HEK293 (cell line): ENCODE measurements at regions not wholly inside any gene's neighbourhood (a gene's known extent, or its start where the extent isn't known, plus 50 kb on each side); places are given as distances from the start of the nearest gene placed in this dataset.
"Not testable (repeated sequence)": the region's sequence is repeated elsewhere in the genome, so short reads cannot be mapped to it uniquely, and the experiment has no call there.

ENCODE experiments used
- CTCF ChIA-PET: fragments of 350-600 bp; formaldehyde crosslinking; extraction: SDS; loops from one replicate; lab custom pipeline; 2021; ENCODE audit warnings: antibody characterized with exemption; lab: Yijun Ruan, JAX
- POLR2A ChIA-PET: fragments of 300-600 bp; formaldehyde crosslinking; extraction: SDS; loops from one replicate; lab custom pipeline; 2020; ENCODE audit warnings: antibody characterized with exemption, inconsistent platforms; lab: Yijun Ruan, JAX
- H3K27ac ChIP-seq: fragments of 200-500 bp; sonication (Bioruptor generic); 2 replicates; pipeline ENCODE4 v1.5.1; 2014; ENCODE audit warnings: low read depth, low read length, control low read depth, inconsistent platforms; ENCODE audit errors: extremely low read depth
- H3K36me3 ChIP-seq, 2 experiments: fragments of 200-500 bp in 1 of 2; sonication (Bioruptor generic) in 1 of 2; 1 replicate in 1 of 2; 2 replicates in 1 of 2; pipeline ENCODE4 v1.5.1; 2014 to 2017; ENCODE audit warnings: inconsistent platforms in 2 of 2, low read length in 2 of 2; ENCODE audit not compliant: control insufficient read depth in 2 of 2, insufficient read depth in 1 of 2
- H3K4me1 ChIP-seq: fragments of 200-500 bp; sonication (Bioruptor generic); 2 replicates; pipeline ENCODE4 v1.5.1; 2014; ENCODE audit warnings: mild to moderate bottlenecking, low read length, inconsistent platforms; ENCODE audit not compliant: control insufficient read depth, insufficient read depth
- H3K4me3 ChIP-seq: 2 replicates; pipeline ENCODE4 v1.5.1; 2011; ENCODE audit warnings: low read depth, mild to moderate bottlenecking, control low read depth, low read length, moderate library complexity
- H3K9me3 ChIP-seq: fragments of 200-500 bp; sonication (Bioruptor generic); 2 replicates; pipeline ENCODE4 v1.5.1; 2014; ENCODE audit warnings: low read depth, low read length, inconsistent platforms; ENCODE audit not compliant: control insufficient read depth, insufficient read depth
- ZFP37 ChIP-seq: fragments of 450-650 bp; formaldehyde crosslinking; IDR thresholded peaks from 2 replicates; pipeline ENCODE4 v1.5.1; 2016; ENCODE audit warnings: missing biosample characterization, missing genetic modification characterization
- ZNF138 ChIP-seq: fragments of 450-650 bp; formaldehyde crosslinking; IDR thresholded peaks from 2 replicates; pipeline ENCODE4 v1.5.1; 2016; ENCODE audit warnings: missing biosample characterization, missing genetic modification characterization, borderline replicate concordance
- ZNF362 ChIP-seq: fragments of 450-650 bp; formaldehyde crosslinking; IDR thresholded peaks from 2 replicates; pipeline ENCODE4 v1.5.1; 2016; ENCODE audit warnings: missing biosample characterization, missing genetic modification characterization
- ZNF404 ChIP-seq: fragments of 450-650 bp; formaldehyde crosslinking; IDR thresholded peaks from 2 replicates; pipeline ENCODE4 v1.5.1; 2017; ENCODE audit warnings: missing biosample characterization, missing genetic modification characterization
- ZNF426 ChIP-seq: fragments of 450-650 bp; formaldehyde crosslinking; IDR thresholded peaks from 2 replicates; pipeline ENCODE4 v1.5.1; 2017; ENCODE audit warnings: missing biosample characterization, missing genetic modification characterization, mild to moderate bottlenecking, inconsistent platforms, moderate library complexity
- ZNF549 ChIP-seq: fragments of 450-650 bp; IDR thresholded peaks from 2 replicates; pipeline ENCODE4 v1.5.1; 2018; ENCODE audit warnings: missing biosample characterization, missing genetic modification characterization, mild to moderate bottlenecking, inconsistent platforms, moderate library complexity
- ZNF585B ChIP-seq: fragments of 450-650 bp; formaldehyde crosslinking; IDR thresholded peaks from 2 replicates; pipeline ENCODE4 v1.5.1; 2016; ENCODE audit warnings: missing biosample characterization, missing genetic modification characterization
- ZNF621 ChIP-seq: fragments of 450-650 bp; formaldehyde crosslinking; IDR thresholded peaks from 2 replicates; pipeline ENCODE4 v1.5.1; 2017; ENCODE audit warnings: missing biosample characterization, missing genetic modification characterization
- ZNF629 ChIP-seq: fragments of 450-650 bp; formaldehyde crosslinking; IDR thresholded peaks from 2 replicates; pipeline ENCODE4 v1.5.1; 2017; ENCODE audit warnings: missing biosample characterization, missing genetic modification characterization
- ZNF677 ChIP-seq: fragments of 450-650 bp; IDR thresholded peaks from 2 replicates; pipeline ENCODE4 v1.5.0; 2018; ENCODE audit warnings: missing biosample characterization, mild to moderate bottlenecking, missing genetic modification characterization, moderate library complexity
- ZNF692 ChIP-seq: fragments of 450-650 bp; formaldehyde crosslinking; IDR thresholded peaks from 2 replicates; pipeline ENCODE4 v1.5.1; 2016; ENCODE audit warnings: missing biosample characterization, missing genetic modification characterization
- ZNF701 ChIP-seq: fragments of 450-650 bp; formaldehyde crosslinking; IDR thresholded peaks from 2 replicates; pipeline ENCODE4 v1.5.1; 2016; ENCODE audit warnings: missing biosample characterization, missing genetic modification characterization
- ZSCAN16 ChIP-seq: fragments of 450-650 bp; formaldehyde crosslinking; IDR thresholded peaks from 2 replicates; pipeline ENCODE4 v1.5.1; 2016; ENCODE audit warnings: missing biosample characterization, missing genetic modification characterization
- TF ChIP-seq, protein P1 (sequence below): fragments of 450-650 bp; formaldehyde crosslinking; IDR thresholded peaks from 2 replicates; pipeline ENCODE4 v1.5.1; 2016; ENCODE audit warnings: missing biosample characterization, missing genetic modification characterization
- TF ChIP-seq, protein P2 (sequence below): fragments of 450-650 bp; formaldehyde crosslinking; IDR thresholded peaks from 2 replicates; pipeline ENCODE4 v1.5.1; 2016; ENCODE audit warnings: missing biosample characterization, missing genetic modification characterization
- TF ChIP-seq, protein P3 (sequence below): fragments of 450-650 bp; formaldehyde crosslinking; conservative IDR thresholded peaks from 2 replicates; pipeline ENCODE4 v1.5.1; 2016; ENCODE audit warnings: low read depth, missing biosample characterization, missing genetic modification characterization

GRCh38 chr7:90064370-90064769, 89.9 kb upstream of the STEAP1 start (continued):
- TF ChIP-seq, protein P1, sequence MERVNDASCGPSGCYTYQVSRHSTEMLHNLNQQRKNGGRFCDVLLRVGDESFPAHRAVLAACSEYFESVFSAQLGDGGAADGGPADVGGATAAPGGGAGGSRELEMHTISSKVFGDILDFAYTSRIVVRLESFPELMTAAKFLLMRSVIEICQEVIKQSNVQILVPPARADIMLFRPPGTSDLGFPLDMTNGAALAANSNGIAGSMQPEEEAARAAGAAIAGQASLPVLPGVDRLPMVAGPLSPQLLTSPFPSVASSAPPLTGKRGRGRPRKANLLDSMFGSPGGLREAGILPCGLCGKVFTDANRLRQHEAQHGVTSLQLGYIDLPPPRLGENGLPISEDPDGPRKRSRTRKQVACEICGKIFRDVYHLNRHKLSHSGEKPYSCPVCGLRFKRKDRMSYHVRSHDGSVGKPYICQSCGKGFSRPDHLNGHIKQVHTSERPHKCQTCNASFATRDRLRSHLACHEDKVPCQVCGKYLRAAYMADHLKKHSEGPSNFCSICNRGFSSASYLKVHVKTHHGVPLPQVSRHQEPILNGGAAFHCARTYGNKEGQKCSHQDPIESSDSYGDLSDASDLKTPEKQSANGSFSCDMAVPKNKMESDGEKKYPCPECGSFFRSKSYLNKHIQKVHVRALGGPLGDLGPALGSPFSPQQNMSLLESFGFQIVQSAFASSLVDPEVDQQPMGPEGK (tag by site-specific recombination), result no peak
- no peak for TF ChIP-seq ZSCAN16 (tag by site-specific recombination)
- TF ChIP-seq ZNF426, result no peak
- TF ChIP-seq ZNF692 (tag by site-specific recombination), result no peak

DNA sequence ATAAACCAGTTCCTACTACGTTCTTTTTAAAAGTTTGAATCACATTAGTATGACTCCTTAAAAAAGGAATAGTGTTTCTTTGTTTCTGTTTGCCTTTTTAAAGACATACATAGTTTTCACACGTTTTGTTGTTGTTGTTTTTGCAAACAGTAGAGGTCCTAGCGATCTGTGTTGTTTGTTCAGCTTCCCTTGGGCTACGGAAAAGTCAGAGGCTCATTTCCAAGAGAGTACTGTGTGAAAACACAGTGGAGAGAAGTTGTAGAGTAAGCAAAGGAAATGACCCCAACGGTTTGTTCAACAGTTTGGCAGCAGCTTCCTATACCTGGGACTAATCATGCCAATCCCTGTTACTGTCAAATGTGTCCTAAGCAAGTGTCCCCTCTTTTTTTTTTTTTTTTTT, 87.1 kb upstream of the STEAP1 start:
- no peak overlapping the region for H3K4me3 ChIP-seq
- H3K4me1 ChIP-seq, result no peaks in the 10 kb centered on the region
- no peak overlapping the region for H3K27ac ChIP-seq
- H3K36me3 ChIP-seq, result no peaks in the 10 kb centered on the region
- H3K9me3 ChIP-seq, result no peaks in the 10 kb centered on the region
- CTCF ChIA-PET, result no interaction called here
- POLR2A ChIA-PET, result no interaction called here
- TF ChIP-seq ZNF701 (no peak), ZNF621 (tag by site-specific recombination) (no peak), ZNF426 (no peak)
- TF ChIP-seq, protein P2, sequence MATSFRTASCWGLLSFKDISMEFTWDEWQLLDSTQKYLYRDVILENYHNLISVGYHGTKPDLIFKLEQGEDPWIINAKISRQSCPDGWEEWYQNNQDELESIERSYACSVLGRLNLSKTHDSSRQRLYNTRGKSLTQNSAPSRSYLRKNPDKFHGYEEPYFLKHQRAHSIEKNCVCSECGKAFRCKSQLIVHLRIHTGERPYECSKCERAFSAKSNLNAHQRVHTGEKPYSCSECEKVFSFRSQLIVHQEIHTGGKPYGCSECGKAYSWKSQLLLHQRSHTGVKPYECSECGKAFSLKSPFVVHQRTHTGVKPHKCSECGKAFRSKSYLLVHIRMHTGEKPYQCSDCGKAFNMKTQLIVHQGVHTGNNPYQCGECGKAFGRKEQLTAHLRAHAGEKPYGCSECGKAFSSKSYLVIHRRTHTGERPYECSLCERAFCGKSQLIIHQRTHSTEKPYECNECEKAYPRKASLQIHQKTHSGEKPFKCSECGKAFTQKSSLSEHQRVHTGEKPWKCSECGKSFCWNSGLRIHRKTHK (tag by site-specific recombination), result no peak

GRCh38 chr7:90070238-90070637, 84.0 kb upstream of the STEAP1 start:
- H3K27ac ChIP-seq, H3K9me3 ChIP-seq, H3K4me3 ChIP-seq, CTCF ChIA-PET, POLR2A ChIA-PET, H3K36me3 ChIP-seq, H3K4me1 ChIP-seq: not testable (repeated sequence)

DNA sequence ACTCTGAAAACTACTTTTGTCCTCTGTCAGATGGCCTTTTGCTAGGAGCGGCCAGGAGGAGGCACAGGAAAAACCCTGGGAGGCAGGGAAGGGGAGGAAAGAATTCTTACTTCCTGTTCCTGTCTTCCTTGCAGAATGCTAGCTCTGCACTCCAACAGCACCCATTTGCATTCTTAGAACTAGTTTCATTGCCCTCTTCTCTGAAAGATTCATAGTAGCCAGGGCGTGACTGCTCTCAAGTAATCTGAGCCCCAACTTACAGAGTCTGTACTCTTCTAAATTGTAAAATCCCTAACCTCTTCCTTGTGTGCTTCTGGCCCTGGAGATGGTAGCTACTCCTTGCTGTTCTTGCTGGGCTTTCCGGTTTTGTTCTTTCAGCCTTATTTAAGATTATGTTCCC, 75.3 kb upstream of the STEAP1 start:
- Histone ChIP-seq H3K4me3 (no peak overlapping the region), H3K9me3 (no peaks in the 10 kb centered on the region), H3K27ac (no peak overlapping the region), H3K36me3 (no peaks in the 10 kb centered on the region), H3K4me1 (no peaks in the 10 kb centered on the region)
- TF ChIP-seq ZNF549 (tag by site-specific recombination), result no peak
- POLR2A ChIA-PET, result no interaction called here
- CTCF ChIA-PET, result no interaction called here

DNA sequence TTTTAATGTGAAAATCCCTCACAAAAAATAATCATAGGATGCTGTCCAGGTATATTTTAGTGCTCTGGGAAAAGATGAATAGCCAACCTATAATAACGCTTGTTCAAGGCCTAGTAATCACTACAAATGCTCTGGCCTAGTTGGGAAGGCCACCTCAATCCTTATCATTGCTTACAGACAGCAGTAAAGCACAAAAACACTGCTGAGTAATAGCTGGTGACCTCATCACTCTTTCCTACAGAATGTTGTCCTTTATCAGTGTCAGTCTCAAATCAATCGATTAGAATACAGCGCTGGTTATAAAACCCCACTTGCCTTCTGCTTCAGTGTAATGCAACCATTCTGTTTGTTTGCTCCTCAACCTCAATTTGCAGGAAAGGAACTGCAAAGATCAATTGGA, 72.6 kb upstream of the STEAP1 start:
- no peaks in the 10 kb centered on the region for H3K36me3 ChIP-seq
- POLR2A ChIA-PET, result no interaction called here
- no peaks in the 10 kb centered on the region for H3K9me3 ChIP-seq
- no peak overlapping the region for H3K27ac ChIP-seq
- H3K4me3 ChIP-seq, result no peak overlapping the region
- H3K4me1 ChIP-seq, result no peaks in the 10 kb centered on the region
- CTCF ChIA-PET, result no interaction called here
- TF ChIP-seq ZNF585B (tag by site-specific recombination) (no peak), ZNF629 (tag by site-specific recombination) (no peak), ZNF677 (tag by site-specific recombination) (no peak), ZNF362 (tag by site-specific recombination) (no peak), ZFP37 (tag by site-specific recombination) (no peak), ZNF138 (tag by site-specific recombination) (no peak), ZNF404 (tag by site-specific recombination) (no peak)
- TF ChIP-seq, protein P3, sequence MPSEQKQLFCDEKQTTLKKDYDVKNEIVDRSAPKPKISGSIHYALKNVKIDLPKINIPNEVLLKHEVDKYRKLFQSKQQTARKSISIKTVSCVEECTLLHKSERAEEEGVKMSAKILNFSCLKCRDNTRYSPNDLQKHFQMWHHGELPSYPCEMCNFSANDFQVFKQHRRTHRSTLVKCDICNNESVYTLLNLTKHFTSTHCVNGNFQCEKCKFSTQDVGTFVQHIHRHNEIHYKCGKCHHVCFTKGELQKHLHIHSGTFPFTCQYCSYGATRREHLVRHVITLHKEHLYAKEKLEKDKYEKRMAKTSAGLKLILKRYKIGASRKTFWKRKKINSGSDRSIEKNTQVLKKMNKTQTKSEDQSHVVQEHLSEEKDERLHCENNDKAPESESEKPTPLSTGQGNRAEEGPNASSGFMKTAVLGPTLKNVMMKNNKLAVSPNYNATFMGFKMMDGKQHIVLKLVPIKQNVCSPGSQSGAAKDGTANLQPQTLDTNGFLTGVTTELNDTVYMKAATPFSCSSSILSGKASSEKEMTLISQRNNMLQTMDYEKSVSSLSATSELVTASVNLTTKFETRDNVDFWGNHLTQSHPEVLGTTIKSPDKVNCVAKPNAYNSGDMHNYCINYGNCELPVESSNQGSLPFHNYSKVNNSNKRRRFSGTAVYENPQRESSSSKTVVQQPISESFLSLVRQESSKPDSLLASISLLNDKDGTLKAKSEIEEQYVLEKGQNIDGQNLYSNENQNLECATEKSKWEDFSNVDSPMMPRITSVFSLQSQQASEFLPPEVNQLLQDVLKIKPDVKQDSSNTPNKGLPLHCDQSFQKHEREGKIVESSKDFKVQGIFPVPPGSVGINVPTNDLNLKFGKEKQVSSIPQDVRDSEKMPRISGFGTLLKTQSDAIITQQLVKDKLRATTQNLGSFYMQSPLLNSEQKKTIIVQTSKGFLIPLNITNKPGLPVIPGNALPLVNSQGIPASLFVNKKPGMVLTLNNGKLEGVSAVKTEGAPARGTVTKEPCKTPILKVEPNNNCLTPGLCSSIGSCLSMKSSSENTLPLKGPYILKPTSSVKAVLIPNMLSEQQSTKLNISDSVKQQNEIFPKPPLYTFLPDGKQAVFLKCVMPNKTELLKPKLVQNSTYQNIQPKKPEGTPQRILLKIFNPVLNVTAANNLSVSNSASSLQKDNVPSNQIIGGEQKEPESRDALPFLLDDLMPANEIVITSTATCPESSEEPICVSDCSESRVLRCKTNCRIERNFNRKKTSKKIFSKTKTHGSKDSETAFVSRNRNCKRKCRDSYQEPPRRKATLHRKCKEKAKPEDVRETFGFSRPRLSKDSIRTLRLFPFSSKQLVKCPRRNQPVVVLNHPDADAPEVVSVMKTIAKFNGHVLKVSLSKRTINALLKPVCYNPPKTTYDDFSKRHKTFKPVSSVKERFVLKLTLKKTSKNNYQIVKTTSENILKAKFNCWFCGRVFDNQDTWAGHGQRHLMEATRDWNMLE (tag by site-specific recombination), result no peak
